ENCODE measurements at regions not wholly inside any gene's neighbourhood (a gene's known extent, or its start where the extent isn't known, plus 50 kb on each side); places are given as distances from the start of the nearest gene placed in this dataset.
"Not testable (repeated sequence)": the region's sequence is repeated elsewhere in the genome, so short reads cannot be mapped to it uniquely, and the experiment has no call there.

- H3K4me1 Mint-ChIP-seq = no peaks in the 10 kb centered on the region
- no peaks in the 10 kb centered on the region for H3K27me3 Mint-ChIP-seq
- H3K4me3 Mint-ChIP-seq = no peak overlapping the region
- H3K9me3 Mint-ChIP-seq = peaks cover 7% of the 10 kb centered on the region
- no peaks in the 10 kb centered on the region for H3K36me3 Mint-ChIP-seq
- no peak for DNase-seq
- H3K27ac Mint-ChIP-seq = no peak overlapping the region
Measured at GRCh38 chr7:12833829-12834228, 146.4 kb downstream of the ARL4A start.

- no peak for DNase-seq
- Mint-ChIP-seq H3K4me1 (no peaks in the 10 kb centered on the region), H3K27me3 (no peaks in the 10 kb centered on the region), H3K27ac (no peak overlapping the region), H3K4me3 (no peak overlapping the region), H3K9me3 (peaks cover 7% of the 10 kb centered on the region), H3K36me3 (no peaks in the 10 kb centered on the region)
Measured at GRCh38 chr7:12834782-12835181, 147.3 kb downstream of the ARL4A start.

GRCh38 chr7:12839508-12840153 lies 152.2 kb downstream of the ARL4A start:
- Mint-ChIP-seq H3K4me3 (no peak overlapping the region), H3K27me3 (no peaks in the 10 kb centered on the region), H3K9me3 (peaks cover 12% of the 10 kb centered on the region), H3K36me3 (no peaks in the 10 kb centered on the region), H3K4me1 (no peaks in the 10 kb centered on the region), H3K27ac (no peak overlapping the region)
- no peak for DNase-seq

GRCh38 chr7:12844732-12845131 lies 157.3 kb downstream of the ARL4A start:
- H3K9me3 Mint-ChIP-seq = peaks cover 20% of the 10 kb centered on the region
- not testable (repeated sequence) for H3K27ac Mint-ChIP-seq, H3K4me3 Mint-ChIP-seq, H3K27me3 Mint-ChIP-seq, H3K4me1 Mint-ChIP-seq, DNase-seq, H3K36me3 Mint-ChIP-seq

- no peak for DNase-seq
- Mint-ChIP-seq H3K27ac (no peak overlapping the region), H3K4me3 (no peak overlapping the region), H3K4me1 (no peaks in the 10 kb centered on the region), H3K27me3 (no peaks in the 10 kb centered on the region), H3K9me3 (peaks cover 20% of the 10 kb centered on the region), H3K36me3 (peaks cover 1% of the 10 kb centered on the region)
Measured at GRCh38 chr7:12847001-12847400, 159.6 kb downstream of the ARL4A start.

- Mint-ChIP-seq H3K36me3 (no peaks in the 10 kb centered on the region), H3K27ac (no peak overlapping the region), H3K4me3 (no peak overlapping the region), H3K9me3 (peaks cover 5% of the 10 kb centered on the region), H3K4me1 (no peaks in the 10 kb centered on the region), H3K27me3 (no peaks in the 10 kb centered on the region)
- no peak for DNase-seq
Measured at GRCh38 chr7:12851142-12851541, 163.7 kb downstream of the ARL4A start.

GRCh38 chr7:12851841-12852240 lies 164.4 kb downstream of the ARL4A start:
- Mint-ChIP-seq H3K27me3 (no peaks in the 10 kb centered on the region), H3K27ac (no peak overlapping the region), H3K4me3 (no peak overlapping the region), H3K9me3 (peaks cover 5% of the 10 kb centered on the region), H3K36me3 (no peaks in the 10 kb centered on the region), H3K4me1 (no peaks in the 10 kb centered on the region)
- DNase-seq = no peak

GRCh38 chr7:12855036-12855435 lies 167.6 kb downstream of the ARL4A start:
- Mint-ChIP-seq H3K27me3 (no peaks in the 10 kb centered on the region), H3K27ac (no peak overlapping the region), H3K4me3 (no peak overlapping the region), H3K9me3 (no peaks in the 10 kb centered on the region), H3K4me1 (no peaks in the 10 kb centered on the region), H3K36me3 (no peaks in the 10 kb centered on the region)
- no peak for DNase-seq

GRCh38 chr7:12859761-12860160 lies 172.3 kb downstream of the ARL4A start:
- Mint-ChIP-seq H3K27ac (no peak overlapping the region), H3K4me1 (no peaks in the 10 kb centered on the region), H3K9me3 (no peaks in the 10 kb centered on the region), H3K4me3 (no peak overlapping the region), H3K27me3 (no peaks in the 10 kb centered on the region), H3K36me3 (no peaks in the 10 kb centered on the region)
- DNase-seq = no peak

GRCh38 chr7:12861070-12861469 lies 173.6 kb downstream of the ARL4A start:
- DNase-seq = no peak
- no peaks in the 10 kb centered on the region for H3K9me3 Mint-ChIP-seq

GRCh38 chr7:12862146-12862545 lies 174.7 kb downstream of the ARL4A start:
- DNase-seq = no peak
- Mint-ChIP-seq H3K4me3 (no peak overlapping the region), H3K36me3 (no peaks in the 10 kb centered on the region), H3K4me1 (no peaks in the 10 kb centered on the region), H3K27ac (no peak overlapping the region), H3K9me3 (no peaks in the 10 kb centered on the region), H3K27me3 (no peaks in the 10 kb centered on the region)

More at GRCh38 chr7:12861070-12861469, 173.6 kb downstream of the ARL4A start:
- H3K36me3 Mint-ChIP-seq = no peaks in the 10 kb centered on the region
- H3K4me1 Mint-ChIP-seq = no peaks in the 10 kb centered on the region
- H3K27me3 Mint-ChIP-seq = no peaks in the 10 kb centered on the region
- no peak overlapping the region for H3K27ac Mint-ChIP-seq
- H3K4me3 Mint-ChIP-seq = no peak overlapping the region

- Mint-ChIP-seq H3K4me1 (no peaks in the 10 kb centered on the region), H3K9me3 (no peaks in the 10 kb centered on the region), H3K27me3 (no peaks in the 10 kb centered on the region), H3K36me3 (no peaks in the 10 kb centered on the region), H3K27ac (no peak overlapping the region), H3K4me3 (no peak overlapping the region)
- DNase-seq = no peak
Measured at GRCh38 chr7:12864470-12865046, 177.1 kb downstream of the ARL4A start.

- H3K36me3 Mint-ChIP-seq = no peaks in the 10 kb centered on the region
- no peaks in the 10 kb centered on the region for H3K9me3 Mint-ChIP-seq
- no peaks in the 10 kb centered on the region for H3K4me1 Mint-ChIP-seq
- no peak overlapping the region for H3K27ac Mint-ChIP-seq
- no peak overlapping the region for H3K4me3 Mint-ChIP-seq
- H3K27me3 Mint-ChIP-seq = no peaks in the 10 kb centered on the region
- DNase-seq = no peak
Measured at GRCh38 chr7:12865593-12865992, 178.2 kb downstream of the ARL4A start.

GRCh38 chr7:12866207-12866606 lies 178.8 kb downstream of the ARL4A start:
- H3K27ac Mint-ChIP-seq = no peak overlapping the region
- H3K4me3 Mint-ChIP-seq = no peak overlapping the region
- no peaks in the 10 kb centered on the region for H3K9me3 Mint-ChIP-seq
- H3K27me3 Mint-ChIP-seq = no peaks in the 10 kb centered on the region
- no peak for DNase-seq
- H3K36me3 Mint-ChIP-seq = no peaks in the 10 kb centered on the region
- no peaks in the 10 kb centered on the region for H3K4me1 Mint-ChIP-seq

- no peaks in the 10 kb centered on the region for H3K4me1 Mint-ChIP-seq
- H3K4me3 Mint-ChIP-seq = no peak overlapping the region
- H3K36me3 Mint-ChIP-seq = no peaks in the 10 kb centered on the region
- H3K27ac Mint-ChIP-seq = no peak overlapping the region
- no peaks in the 10 kb centered on the region for H3K9me3 Mint-ChIP-seq
- no peaks in the 10 kb centered on the region for H3K27me3 Mint-ChIP-seq
- no peak for DNase-seq
Measured at GRCh38 chr7:12868027-12868426, 180.6 kb downstream of the ARL4A start.

- H3K27ac Mint-ChIP-seq = no peak overlapping the region
Measured at GRCh38 chr7:12870219-12870618, 182.8 kb downstream of the ARL4A start.

More at GRCh38 chr7:12870219-12870618, 182.8 kb downstream of the ARL4A start:
- H3K4me1 Mint-ChIP-seq = no peaks in the 10 kb centered on the region
- no peaks in the 10 kb centered on the region for H3K36me3 Mint-ChIP-seq
- H3K9me3 Mint-ChIP-seq = no peaks in the 10 kb centered on the region
- DNase-seq = no peak
- H3K4me3 Mint-ChIP-seq = no peak overlapping the region
- no peaks in the 10 kb centered on the region for H3K27me3 Mint-ChIP-seq

All from activated naive CD8-positive, alpha-beta T cell treated with anti-CD3 and anti-CD28 coated beads for 36 hours (primary cell).